PC-3 (cell line): ENCODE measurements at regions not wholly inside any gene's neighbourhood (a gene's known extent, or its start where the extent isn't known, plus 50 kb on each side); places are given as distances from the start of the nearest gene placed in this dataset.

ENCODE experiments used
- ATAC-seq: fragments of 200-7000 bp; cut with Tn5 transposase; 2 replicates; pipeline ENCODE4 v1.9.1; 2020; ENCODE audit warnings: mild to moderate bottlenecking, moderate library complexity
- BruUV-seq: library from RNA; stranded (reverse); fragments of 400-500 nt; replicated peaks from 2 replicates; lab custom pipeline; 2021; lab: Mats Ljungman, UMichigan
- CTCF ChIA-PET: fragments of 300-600 bp; sonication (Branson Sonifier 250); formaldehyde crosslinking; loops from one replicate; lab custom pipeline; 2022; ENCODE audit warnings: antibody characterized with exemption; lab: Charles Lee
- POLR2A ChIA-PET: fragments of 300-600 bp; sonication (Branson Sonifier 250); formaldehyde crosslinking; loops from one replicate; lab custom pipeline; 2022; ENCODE audit warnings: antibody characterized with exemption; ENCODE audit not compliant: unreplicated experiment; lab: Charles Lee
- DNase-seq: peaks from one replicate; pipeline ENCODE4 v3.0.0-alpha.2; 2015
- H2AFZ ChIP-seq: fragments of 300-600 bp; sonication (generic); 2 replicates; pipeline ENCODE4 v1.6.0; 2016; ENCODE audit warnings: antibody characterized with exemption, low read length
- H3F3A ChIP-seq: fragments of 300-600 bp; sonication (generic); one replicate; pipeline ENCODE4 v1.6.0; 2017; ENCODE audit warnings: antibody characterized with exemption, low read length, control low read depth, mild to moderate bottlenecking; ENCODE audit not compliant: unreplicated experiment
- H3K27ac ChIP-seq: fragments of 300-600 bp; sonication (generic); 2 replicates; pipeline ENCODE4 v1.5.1; 2016; ENCODE audit warnings: mild to moderate bottlenecking, low read length
- H3K27me3 ChIP-seq: fragments of 300-600 bp; sonication (generic); 2 replicates; pipeline ENCODE4 v1.6.1; 2016; ENCODE audit warnings: low read length, mixed read lengths
- H3K36me3 ChIP-seq: fragments of 300-600 bp; sonication (generic); 2 replicates; pipeline ENCODE4 v1.6.1; 2016; ENCODE audit warnings: low read depth, mixed run types, low read length, mixed read lengths
- H3K4me1 ChIP-seq: fragments of 300-600 bp; sonication (generic); 2 replicates; pipeline ENCODE4 v1.5.1; 2016; ENCODE audit warnings: low read length; ENCODE audit not compliant: insufficient read depth
- H3K4me2 ChIP-seq: fragments of 300-600 bp; sonication (generic); 2 replicates; pipeline ENCODE4 v1.6.0; 2016; ENCODE audit warnings: low read length
- H3K4me3 ChIP-seq: fragments of 300-600 bp; sonication (generic); 2 replicates; pipeline ENCODE4 v1.5.1; 2016; ENCODE audit warnings: mild to moderate bottlenecking, low read length, mixed read lengths
- H3K79me2 ChIP-seq: fragments of 300-600 bp; sonication (generic); 2 replicates; pipeline ENCODE4 v1.6.1; 2017; ENCODE audit warnings: low read length, mixed read lengths
- H3K9ac ChIP-seq: fragments of 300-600 bp; sonication (generic); 2 replicates; pipeline ENCODE4 v1.6.0; 2016; ENCODE audit warnings: mild to moderate bottlenecking, low read length
- H3K9me2 ChIP-seq: fragments of 300-600 bp; sonication (generic); replicated peaks from 2 replicates; pipeline ENCODE4 v1.6.1; 2016; ENCODE audit warnings: mixed run types, low read length, mixed read lengths
- H3K9me3 ChIP-seq: fragments of 300-600 bp; sonication (generic); 2 replicates; pipeline ENCODE4 v1.6.1; 2016; ENCODE audit warnings: low read length, mixed read lengths
- H4K20me1 ChIP-seq: fragments of 300-600 bp; sonication (generic); 2 replicates; pipeline ENCODE4 v1.6.1; 2016; ENCODE audit warnings: low read length, mixed read lengths
- CTCF ChIP-seq: fragments of 300-600 bp; sonication (generic); conservative IDR thresholded peaks from 2 replicates; pipeline ENCODE4 v1.5.1; 2017; ENCODE audit warnings: antibody characterized with exemption, low read depth, mild to moderate bottlenecking, low read length
- EZH2 ChIP-seq: fragments of 300-600 bp; sonication (generic); IDR thresholded peaks from one replicate; pipeline ENCODE4 v1.6.1; 2017; ENCODE audit warnings: antibody characterized with exemption, mild to moderate bottlenecking, low read length; ENCODE audit not compliant: unreplicated experiment
- EZH2phosphoT487 ChIP-seq: fragments of 300-600 bp; sonication (generic); IDR thresholded peaks from 2 replicates; pipeline ENCODE4 v1.6.1; 2018; ENCODE audit warnings: mild to moderate bottlenecking, antibody characterized with exemption, low read length, borderline replicate concordance
- intact Hi-C: fragments of 100-400 bp; cut with micrococcal nuclease; formaldehyde crosslinking; loops from 2 replicates; pipeline ENCODE4 v1.9.0; 2023

GRCh38 chr15:35987056-35987455 is 441.1 kb upstream of the DPH6 start:
- CTCF ChIA-PET: no interaction called here
- TF ChIP-seq EZH2: no peak
- TF ChIP-seq CTCF: no peak
- no peak for TF ChIP-seq EZH2phosphoT487
- no peak for ATAC-seq

GRCh38 chr15:35991386-35991785 is 445.4 kb upstream of the DPH6 start:
- Histone ChIP-seq H3K79me2 (no peaks in the 10 kb centered on the region), H3K9me2 (no peaks in the 10 kb centered on the region), H3K27me3 (no peaks in the 10 kb centered on the region), H3K4me1 (no peaks in the 10 kb centered on the region), H2AFZ (no peak overlapping the region), H3K27ac (no peak overlapping the region), H3K9me3 (no peaks in the 10 kb centered on the region), H3K4me2 (no peak overlapping the region), H3K9ac (no peak overlapping the region), H3K36me3 (no peaks in the 10 kb centered on the region), H3K4me3 (no peak overlapping the region), H3F3A (no peaks in the 10 kb centered on the region), H4K20me1 (no peaks in the 10 kb centered on the region)
- CTCF ChIA-PET: no interaction called here
- BruUV-seq: no TSS peak
- ATAC-seq: no peak
- no peak for TF ChIP-seq CTCF
- no peak for TF ChIP-seq EZH2phosphoT487
- no peak for TF ChIP-seq EZH2
- intact Hi-C loops: no loop called here
- POLR2A ChIA-PET: no interaction called here
- no peak for DNase-seq

More at GRCh38 chr15:35987056-35987455, 441.1 kb upstream of the DPH6 start:
- Histone ChIP-seq H3K27me3 (no peaks in the 10 kb centered on the region), H3K9me3 (no peaks in the 10 kb centered on the region), H4K20me1 (no peaks in the 10 kb centered on the region), H3K9ac (no peak overlapping the region), H3K4me1 (no peaks in the 10 kb centered on the region), H3K4me2 (no peak overlapping the region), H3K9me2 (no peaks in the 10 kb centered on the region), H3K4me3 (no peak overlapping the region), H3K79me2 (no peaks in the 10 kb centered on the region), H3K36me3 (no peaks in the 10 kb centered on the region), H2AFZ (no peak overlapping the region), H3F3A (no peaks in the 10 kb centered on the region), H3K27ac (no peak overlapping the region)
- DNase-seq: no peak
- intact Hi-C loops: no loop called here
- POLR2A ChIA-PET: no interaction called here
- BruUV-seq: no TSS peak

- no peak for TF ChIP-seq CTCF
- Histone ChIP-seq H3K9me3 (no peaks in the 10 kb centered on the region), H3K4me2 (no peak overlapping the region), H3K27ac (no peak overlapping the region), H3K9ac (no peak overlapping the region), H4K20me1 (no peaks in the 10 kb centered on the region), H3K4me3 (no peak overlapping the region), H3K79me2 (no peaks in the 10 kb centered on the region), H2AFZ (no peak overlapping the region), H3K36me3 (no peaks in the 10 kb centered on the region), H3K4me1 (no peaks in the 10 kb centered on the region), H3K27me3 (no peaks in the 10 kb centered on the region), H3F3A (no peaks in the 10 kb centered on the region), H3K9me2 (no peaks in the 10 kb centered on the region)
- ATAC-seq (no peak), DNase-seq (no peak)
- intact Hi-C loops: no loop called here
- CTCF ChIA-PET: no interaction called here
- no TSS peak for BruUV-seq
- POLR2A ChIA-PET: no interaction called here
These were observed 446.8 kb upstream of the DPH6 start for GRCh38 chr15:35992791-35993190.
